ENCODE measurements at regions not wholly inside any gene's neighbourhood (a gene's known extent, or its start where the extent isn't known, plus 50 kb on each side); places are given as distances from the start of the nearest gene placed in this dataset.

DNA sequence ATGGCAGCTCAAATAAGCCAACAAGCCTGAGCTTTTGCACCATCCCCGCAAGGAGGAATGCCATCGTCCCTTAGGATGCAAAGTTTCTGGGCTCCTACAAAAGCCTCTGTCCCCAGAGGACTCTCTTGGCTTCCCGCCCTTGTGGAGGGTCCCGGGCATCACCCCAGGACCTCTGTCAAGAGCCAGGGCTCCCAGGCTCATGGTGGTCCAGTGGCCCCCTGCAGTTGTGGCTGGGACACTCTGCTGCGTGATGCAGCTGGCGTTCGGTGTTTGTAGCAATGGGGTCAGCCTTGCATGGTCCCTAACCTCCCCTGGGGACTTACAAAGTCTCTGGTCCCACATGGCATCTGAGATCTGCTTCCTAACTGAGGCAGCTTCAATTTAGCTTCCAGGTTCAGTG lies 104.7 kb downstream of the RIPK4 start:
- no peak overlapping the region for H3K27ac ChIP-seq (ENCODE audit: low read length in 2 of 2)
- no peak overlapping the region for H3K4me3 ChIP-seq (ENCODE audit: control extremely low read depth in 1 of 5, extremely low read depth in 1 of 5, insufficient read depth in 1 of 5, low read depth in 2 of 5, low read length in 4 of 5)
- CTCF ChIA-PET, result no interaction called here
- ATAC-seq (ENCODE audit: low read depth) (no peak), DNase-seq (no peak)
- no peaks in the 10 kb centered on the region for H3K36me3 ChIP-seq (replicated peaks in 1 of 2; ENCODE audit: control extremely low read depth in 1 of 2, control insufficient read depth in 1 of 2, extremely low read depth in 1 of 2, insufficient read depth in 2 of 2, low read length in 1 of 2)
- no peaks in the 10 kb centered on the region for H3K79me2 ChIP-seq (ENCODE audit: control insufficient read depth, insufficient read depth, low read length)
- POLR2A ChIA-PET, result no interaction called here
- H3K9me3 ChIP-seq (ENCODE audit: control extremely low read depth in 1 of 3, control insufficient read depth in 2 of 3, insufficient read depth in 1 of 3, low read length in 2 of 3), result no peaks in the 10 kb centered on the region
- H3K9ac ChIP-seq (ENCODE audit: low read length), result no peak overlapping the region
- Mint-ChIP-seq H3K27me3 (peaks cover 15% of the 10 kb centered on the region), H3K9me3 (ENCODE audit: insufficient read depth) (no peaks in the 10 kb centered on the region), H3K27ac (no peak overlapping the region), H3K4me1 (no peaks in the 10 kb centered on the region), H3K4me3 (no peak overlapping the region)
- 91% methylated on average over 7 of the region's 7 CpGs for WGBS (ENCODE audit: insufficient coverage)
- TF ChIP-seq EZH2 (IDR thresholded peaks at IDR 0.05; ENCODE audit: borderline replicate concordance, insufficient read depth, low read depth, low read length, poor library complexity, severe bottlenecking) (no peak), CTCF (IDR thresholded peaks at IDR 0.05) (no peak)
- intact Hi-C loops (cut with micrococcal nuclease), result no loop called here
- no peaks in the 10 kb centered on the region for H4K20me1 ChIP-seq (ENCODE audit: control insufficient read depth, insufficient read depth, low read length, poor library complexity, severe bottlenecking)
- no peaks in the 10 kb centered on the region for H3K4me1 ChIP-seq (ENCODE audit: control insufficient read depth in 2 of 2, insufficient read depth in 2 of 2, low read length in 2 of 2)
- H3K4me2 ChIP-seq (replicated peaks; ENCODE audit: low read depth, low read length, poor library complexity, severe bottlenecking), result no peak overlapping the region
- H2AFZ ChIP-seq (ENCODE audit: insufficient read depth, low read depth, low read length, poor library complexity, severe bottlenecking), result no peak overlapping the region
- H3K27me3 ChIP-seq (replicated peaks in 1 of 4; ENCODE audit: control extremely low read depth in 1 of 4, control insufficient read depth in 3 of 4, insufficient read depth in 4 of 4, low read length in 3 of 4), result peaks cover 0 to 4% (median 2%) of the 10 kb centered on the region in 4 experiments

DNA sequence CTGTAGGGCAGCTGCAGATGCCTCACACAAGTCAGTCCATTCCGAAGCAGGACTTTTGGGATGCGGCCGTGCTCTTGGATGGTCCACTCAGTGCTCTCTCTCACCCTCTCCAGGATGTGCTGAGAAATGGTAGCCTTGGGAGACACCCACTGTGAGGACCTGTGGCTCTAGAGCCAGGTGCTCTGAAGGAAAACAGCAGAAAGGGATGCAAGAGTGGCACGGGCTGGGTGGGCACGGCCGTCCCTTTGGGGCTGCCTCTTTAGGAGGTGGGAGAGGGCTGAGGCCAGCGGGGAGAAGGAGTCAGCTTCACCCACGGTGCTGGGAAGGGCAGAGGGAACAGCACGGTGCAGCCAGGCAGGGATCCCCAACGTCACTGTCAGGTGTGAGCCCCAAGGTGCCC lies 106.1 kb downstream of the RIPK4 start:
- ATAC-seq (ENCODE audit: low read depth) (no peak), DNase-seq (no peak)
- Histone ChIP-seq H3K4me2 (replicated peaks; ENCODE audit: low read depth, low read length, poor library complexity, severe bottlenecking) (no peak overlapping the region), H3K36me3 (replicated peaks in 1 of 2; ENCODE audit: control extremely low read depth in 1 of 2, control insufficient read depth in 1 of 2, extremely low read depth in 1 of 2, insufficient read depth in 2 of 2, low read length in 1 of 2) (no peaks in the 10 kb centered on the region), H3K79me2 (ENCODE audit: control insufficient read depth, insufficient read depth, low read length) (no peaks in the 10 kb centered on the region), H3K4me3 (ENCODE audit: control extremely low read depth in 1 of 5, extremely low read depth in 1 of 5, insufficient read depth in 1 of 5, low read depth in 2 of 5, low read length in 4 of 5) (no peak overlapping the region), H3K27ac (ENCODE audit: low read length in 2 of 2) (no peak overlapping the region), H2AFZ (ENCODE audit: insufficient read depth, low read depth, low read length, poor library complexity, severe bottlenecking) (no peak overlapping the region), H3K9me3 (ENCODE audit: control extremely low read depth in 1 of 3, control insufficient read depth in 2 of 3, insufficient read depth in 1 of 3, low read length in 2 of 3) (no peaks in the 10 kb centered on the region), H3K27me3 (replicated peaks in 1 of 4; ENCODE audit: control extremely low read depth in 1 of 4, control insufficient read depth in 3 of 4, insufficient read depth in 4 of 4, low read length in 3 of 4) (peaks cover 0 to 4% (median 2%) of the 10 kb centered on the region in 4 experiments), H3K9ac (ENCODE audit: low read length) (no peak overlapping the region), H4K20me1 (ENCODE audit: control insufficient read depth, insufficient read depth, low read length, poor library complexity, severe bottlenecking) (no peaks in the 10 kb centered on the region), H3K4me1 (ENCODE audit: control insufficient read depth in 2 of 2, insufficient read depth in 2 of 2, low read length in 2 of 2) (no peaks in the 10 kb centered on the region)
- ChIA-PET POLR2A (no interaction called here), CTCF (no interaction called here)
- Mint-ChIP-seq H3K27ac (no peak overlapping the region), H3K4me1 (no peaks in the 10 kb centered on the region), H3K9me3 (ENCODE audit: insufficient read depth) (no peaks in the 10 kb centered on the region), H3K27me3 (peaks cover 22% of the 10 kb centered on the region), H3K4me3 (no peak overlapping the region)
- intact Hi-C loops (cut with micrococcal nuclease), result no loop called here
- 84% methylated on average over 10 of the region's 10 CpGs for WGBS (ENCODE audit: insufficient coverage)
- TF ChIP-seq CTCF (IDR thresholded peaks at IDR 0.05) (no peak), EZH2 (IDR thresholded peaks at IDR 0.05; ENCODE audit: borderline replicate concordance, insufficient read depth, low read depth, low read length, poor library complexity, severe bottlenecking) (no peak)
